ENCODE measurements at regions not wholly inside any gene's neighbourhood (a gene's known extent, or its start where the extent isn't known, plus 50 kb on each side); places are given as distances from the start of the nearest gene placed in this dataset.

GRCh38 chr7:8343556-8343955 is 81.6 kb upstream of the ICA1 start:
- TF ChIP-seq POLR2A (IDR thresholded peaks at IDR 0.05) (no peak), CTCF (IDR thresholded peaks at IDR 0.05) (no peak)

Measured in heart left ventricle (tissue), 13 donors.